HL-60 (cell line): ENCODE measurements at regions not wholly inside any gene's neighbourhood (a gene's known extent, or its start where the extent isn't known, plus 50 kb on each side); places are given as distances from the start of the nearest gene placed in this dataset.

Experiments
- CTCF ChIP-seq: IDR thresholded peaks from one replicate; pipeline ENCODE4 v1.5.1; 2011; ENCODE audit warnings: low read length, control low read depth, inconsistent platforms; ENCODE audit not compliant: insufficient read depth
- GABPA ChIP-seq: IDR thresholded peaks from 2 replicates; pipeline ENCODE4 v1.6.1; 2012; ENCODE audit warnings: low read depth

GRCh38 chr4:164377277-164377676 is 376.7 kb upstream of the SMIM31 start:
- TF ChIP-seq CTCF (no peak), GABPA (no peak)
